Liver (tissue), 3 donors: ENCODE measurements at regions not wholly inside any gene's neighbourhood (a gene's known extent, or its start where the extent isn't known, plus 50 kb on each side); places are given as distances from the start of the nearest gene placed in this dataset.

Experiments
- ATF3 ChIP-seq: IDR thresholded peaks from 2 replicates; pipeline ENCODE4 v1.6.1; 2016; ENCODE audit warnings: antibody characterized with exemption
- CTCF ChIP-seq: fragments of 150-350 bp; IDR thresholded peaks from 2 replicates; pipeline ENCODE4 v1.5.1; 2017; ENCODE audit warnings: improper control_type of control experiment, low read depth, low read length; ENCODE audit not compliant: missing input control
- JUND ChIP-seq, 2 donors: IDR thresholded peaks; 2 replicates each; pipeline ENCODE4 v1.6.1; 2016; ENCODE audit warnings: antibody characterized with exemption in 2 of 2
- MAX ChIP-seq: IDR thresholded peaks from 2 replicates; pipeline ENCODE4 v1.6.1; 2016; ENCODE audit warnings: antibody characterized with exemption
- RAD21 ChIP-seq, 2 donors: IDR thresholded peaks; 2 replicates each; pipeline ENCODE4 v1.6.1; 2016; ENCODE audit warnings: antibody characterized with exemption in 2 of 2, mild to moderate bottlenecking in 2 of 2
- REST ChIP-seq: IDR thresholded peaks from 2 replicates; pipeline ENCODE4 v1.6.1; 2016; ENCODE audit warnings: antibody characterized with exemption, mild to moderate bottlenecking
- SP1 ChIP-seq: IDR thresholded peaks from 2 replicates; pipeline ENCODE4 v1.6.1; 2018; ENCODE audit warnings: antibody characterized with exemption, mild to moderate bottlenecking
- TAF1 ChIP-seq: conservative IDR thresholded peaks from 2 replicates; pipeline ENCODE4 v1.6.1; 2016; ENCODE audit warnings: antibody characterized with exemption, mild to moderate bottlenecking
- YY1 ChIP-seq: IDR thresholded peaks from 2 replicates; pipeline ENCODE4 v1.6.1; 2016; ENCODE audit warnings: antibody characterized with exemption, mild to moderate bottlenecking
- ZBTB33 ChIP-seq: IDR thresholded peaks from 2 replicates; pipeline ENCODE4 v1.6.1; 2016; ENCODE audit warnings: antibody characterized with exemption
- donor health status: healthy.
- donor health status: healthy.

- TF ChIP-seq CTCF (no peak), RAD21 (IDR thresholded peaks at IDR 0.05) (no peak), ATF3 (no peak), YY1 (no peak), SP1 (no peak), ZBTB33 (no peak), JUND (IDR thresholded peaks at IDR 0.05) (no peak), MAX (no peak), REST (no peak), TAF1 (no peak)
Measured at GRCh38 chr11:129528296-129528695, 152.6 kb downstream of the BARX2 start.
